ENCODE measurements at regions not wholly inside any gene's neighbourhood (a gene's known extent, or its start where the extent isn't known, plus 50 kb on each side); places are given as distances from the start of the nearest gene placed in this dataset.
"Not testable (repeated sequence)": the region's sequence is repeated elsewhere in the genome, so short reads cannot be mapped to it uniquely, and the experiment has no call there.

GRCh38 chr18:71107244-71107643, 818.4 kb downstream of the SOCS6 start:
- no peak for DNase-seq (ENCODE audit: low read depth, low spot score)

DNA sequence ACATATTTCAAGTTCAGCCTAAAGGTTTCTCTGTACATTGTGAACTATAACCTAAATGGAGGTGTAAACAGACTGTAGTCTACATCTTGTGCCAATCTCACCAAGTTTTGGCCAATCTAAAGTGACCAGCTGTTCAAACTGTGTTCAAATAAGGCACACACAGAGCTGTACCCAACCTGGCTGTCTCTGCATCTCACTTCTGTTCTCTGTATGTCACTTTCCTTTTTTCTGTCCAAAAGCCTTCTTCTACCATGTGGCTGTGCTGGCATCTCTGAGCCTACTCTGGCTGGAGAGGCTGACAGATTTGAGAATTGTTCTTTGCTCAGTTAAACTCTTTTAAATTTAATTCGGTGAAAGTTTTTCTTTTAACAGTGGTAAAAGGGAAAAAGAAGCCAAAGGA, 817.9 kb downstream of the SOCS6 start:
- no peak for DNase-seq (ENCODE audit: low read depth, low spot score)

- no peak for DNase-seq (ENCODE audit: low read depth, low spot score)
Measured at GRCh38 chr18:71105994-71106546, 817.2 kb downstream of the SOCS6 start.

DNA sequence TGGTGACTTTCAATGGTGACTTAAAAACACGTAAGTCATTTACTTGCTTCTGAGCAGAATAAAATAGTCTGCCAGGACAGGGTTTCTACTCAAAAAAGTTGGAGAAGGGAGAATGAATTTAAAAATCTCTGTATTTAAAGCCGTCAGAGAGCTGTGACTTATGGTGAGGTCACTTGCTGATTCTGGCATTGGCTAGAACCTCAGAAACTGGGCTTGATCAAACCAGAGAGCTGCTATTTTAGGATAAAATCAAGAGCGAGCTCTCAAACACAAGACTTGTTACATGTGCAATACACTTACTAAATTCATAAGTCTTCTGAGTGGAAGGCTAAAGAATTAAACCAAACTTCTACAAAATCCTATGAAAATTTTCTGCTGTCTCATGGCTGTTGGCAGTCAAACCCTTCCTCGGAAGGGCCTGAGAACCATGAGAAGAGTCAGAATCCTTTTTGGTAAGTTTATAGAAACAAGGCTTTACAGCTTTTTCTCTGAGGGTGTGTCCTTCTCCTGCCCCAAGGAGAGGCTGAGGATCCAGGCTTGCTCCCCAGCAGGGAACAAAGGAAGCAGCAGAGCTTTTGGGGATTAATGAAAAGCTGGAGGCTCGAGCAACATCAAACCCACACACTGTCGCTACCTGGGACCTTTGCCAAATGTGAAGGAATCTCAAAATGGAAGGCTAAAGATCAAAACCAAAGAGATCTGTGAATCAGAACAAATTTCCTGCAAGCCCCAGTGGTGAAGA, 816.4 kb downstream of the SOCS6 start:
- DNase-seq (ENCODE audit: low read depth, low spot score) = no peak

DNA sequence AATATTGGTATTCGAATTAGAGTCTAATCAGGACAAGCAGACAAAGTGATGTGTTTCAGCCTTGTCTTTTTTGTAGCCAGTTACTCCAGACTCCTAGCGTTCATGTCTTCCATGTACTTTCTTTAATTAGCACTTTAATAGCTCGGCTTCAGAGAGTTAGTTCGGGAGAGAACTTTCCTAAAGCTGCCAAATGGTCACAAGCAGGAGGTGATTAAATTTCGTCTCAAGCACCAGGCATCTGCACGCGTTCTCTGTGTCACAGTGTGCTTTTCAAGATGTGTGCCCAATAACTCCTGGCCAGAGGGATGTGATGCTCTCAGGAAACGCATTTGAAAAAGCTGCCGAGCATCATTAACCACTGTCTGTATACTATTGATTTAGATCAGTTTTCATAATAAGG, 790.8 kb downstream of the SOCS6 start:
- no peak for DNase-seq (ENCODE audit: low read depth, low spot score)

DNA sequence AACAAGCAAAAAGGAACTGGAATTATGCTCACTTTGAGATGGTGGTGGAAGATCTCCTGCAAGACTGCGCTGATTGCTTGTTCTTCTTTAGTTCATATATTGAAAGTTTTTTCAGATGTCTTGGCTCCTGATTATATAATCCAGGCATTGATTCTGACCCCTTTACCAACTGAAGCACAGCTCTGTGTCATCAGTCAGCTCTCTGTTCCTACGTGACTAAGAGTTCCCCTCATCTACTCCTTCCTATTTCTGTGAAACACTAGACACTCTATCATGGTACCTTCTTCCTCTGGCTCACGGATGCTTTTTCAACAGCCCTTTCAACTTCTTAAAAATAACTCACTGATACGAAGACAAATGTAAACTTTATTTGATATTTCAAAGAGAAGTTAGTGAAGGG, 788.6 kb downstream of the SOCS6 start:
- no peak for DNase-seq (ENCODE audit: low read depth, low spot score)

- DNase-seq (ENCODE audit: low read depth, low spot score) = no peak
Measured at GRCh38 chr18:71075147-71075546, 786.3 kb downstream of the SOCS6 start.

- no peak for DNase-seq (ENCODE audit: low read depth, low spot score)
Measured at GRCh38 chr18:71068338-71068737, 779.5 kb downstream of the SOCS6 start.

DNA sequence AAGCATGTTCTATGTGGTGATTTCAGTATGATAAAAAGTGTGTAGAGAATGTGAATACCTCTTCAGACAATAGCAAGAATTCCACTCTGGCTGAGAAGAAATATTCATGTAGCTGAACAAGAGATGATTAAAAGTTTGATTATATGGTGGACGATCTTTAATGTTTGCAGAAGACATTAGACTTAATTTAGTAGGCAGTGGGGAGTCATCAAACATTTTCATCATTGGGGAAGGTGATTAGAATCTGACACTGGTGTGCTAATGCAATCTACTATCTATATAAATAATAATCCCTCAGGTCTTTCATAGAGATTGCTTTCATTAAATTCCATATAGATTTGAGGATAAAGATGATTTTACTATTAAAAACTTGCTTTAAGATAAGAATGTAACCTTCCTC, 761.0 kb downstream of the SOCS6 start:
- no peak for DNase-seq (ENCODE audit: low read depth, low spot score)

DNA sequence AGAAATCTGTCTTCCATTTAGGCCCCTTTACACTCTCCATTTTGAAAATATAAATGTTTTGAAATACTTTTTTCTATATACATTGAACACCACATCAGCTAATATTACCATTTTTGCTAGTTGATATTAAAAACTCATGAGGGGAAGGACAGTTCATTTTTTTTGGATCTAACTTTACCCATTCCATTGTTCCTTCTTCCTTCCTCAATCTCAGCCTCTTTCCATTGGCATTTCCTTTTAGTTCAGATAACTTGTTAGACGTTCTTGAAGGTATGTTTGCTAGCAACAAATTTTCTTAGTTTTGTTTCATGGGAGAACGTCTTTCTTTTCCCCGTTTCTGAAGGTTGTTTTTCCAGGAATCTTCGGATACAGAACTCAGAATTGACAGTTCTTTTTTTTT, 759.0 kb downstream of the SOCS6 start:
- no peak for DNase-seq (ENCODE audit: low read depth, low spot score)

DNA sequence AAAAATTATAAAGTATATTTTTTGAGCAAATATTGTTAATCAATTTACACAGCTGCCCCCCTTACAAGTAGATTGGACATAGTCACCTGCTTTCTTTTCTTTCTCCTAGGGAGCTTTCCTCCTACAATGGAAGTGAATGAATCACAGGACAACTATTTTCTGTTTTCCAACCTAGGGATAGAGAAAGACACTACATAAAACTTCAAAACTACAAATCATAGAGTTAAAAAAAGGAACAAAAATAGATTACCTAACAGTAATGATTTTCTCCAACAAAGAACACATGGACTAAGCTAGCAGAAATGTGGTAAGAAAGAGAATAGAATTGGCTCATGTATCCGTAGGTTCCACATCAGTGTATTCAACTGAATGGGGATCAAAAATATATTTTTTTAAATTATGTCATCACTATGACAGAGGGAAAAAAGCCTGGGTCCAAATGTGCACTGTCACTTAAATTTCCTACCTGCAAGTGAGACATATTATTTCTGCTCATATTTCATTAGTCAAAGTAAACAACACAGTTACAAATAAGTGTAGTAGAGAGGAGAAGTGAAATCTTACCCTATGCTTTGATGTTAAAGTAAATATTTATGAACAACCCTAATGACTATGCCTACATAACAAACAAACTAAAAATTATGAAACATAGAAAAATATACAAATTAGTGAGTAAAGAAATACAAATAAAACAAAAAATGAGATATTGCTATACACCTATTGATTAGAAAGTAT, 756.7 kb downstream of the SOCS6 start:
- DNase-seq (ENCODE audit: low read depth, low spot score) = no peak

DNA sequence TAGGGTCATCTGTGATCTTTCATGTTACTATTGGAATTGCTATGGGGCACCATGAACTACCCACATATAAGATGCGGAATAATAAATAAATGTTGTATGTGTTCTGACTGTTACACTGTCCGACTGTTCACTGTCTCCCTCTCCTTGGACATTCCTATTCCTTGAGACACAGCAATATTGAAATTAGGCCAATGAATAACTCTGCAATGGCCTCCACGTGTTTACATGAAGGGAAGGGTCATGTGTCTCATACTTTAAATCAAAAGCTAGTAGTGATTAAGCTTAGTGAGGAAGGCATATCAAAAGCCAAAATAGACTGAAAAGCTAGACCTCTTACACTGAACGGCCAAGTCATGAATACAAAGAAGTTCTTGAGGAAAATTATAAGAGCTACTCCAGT, 751.3 kb downstream of the SOCS6 start:
- DNase-seq (ENCODE audit: low read depth, low spot score) = no peak

- DNase-seq (ENCODE audit: low read depth, low spot score) = no peak
Measured at GRCh38 chr18:71038196-71038595, 749.4 kb downstream of the SOCS6 start.

- DNase-seq (ENCODE audit: low read depth, low spot score) = no peak
Measured at GRCh38 chr18:71036783-71037182, 747.9 kb downstream of the SOCS6 start.

DNA sequence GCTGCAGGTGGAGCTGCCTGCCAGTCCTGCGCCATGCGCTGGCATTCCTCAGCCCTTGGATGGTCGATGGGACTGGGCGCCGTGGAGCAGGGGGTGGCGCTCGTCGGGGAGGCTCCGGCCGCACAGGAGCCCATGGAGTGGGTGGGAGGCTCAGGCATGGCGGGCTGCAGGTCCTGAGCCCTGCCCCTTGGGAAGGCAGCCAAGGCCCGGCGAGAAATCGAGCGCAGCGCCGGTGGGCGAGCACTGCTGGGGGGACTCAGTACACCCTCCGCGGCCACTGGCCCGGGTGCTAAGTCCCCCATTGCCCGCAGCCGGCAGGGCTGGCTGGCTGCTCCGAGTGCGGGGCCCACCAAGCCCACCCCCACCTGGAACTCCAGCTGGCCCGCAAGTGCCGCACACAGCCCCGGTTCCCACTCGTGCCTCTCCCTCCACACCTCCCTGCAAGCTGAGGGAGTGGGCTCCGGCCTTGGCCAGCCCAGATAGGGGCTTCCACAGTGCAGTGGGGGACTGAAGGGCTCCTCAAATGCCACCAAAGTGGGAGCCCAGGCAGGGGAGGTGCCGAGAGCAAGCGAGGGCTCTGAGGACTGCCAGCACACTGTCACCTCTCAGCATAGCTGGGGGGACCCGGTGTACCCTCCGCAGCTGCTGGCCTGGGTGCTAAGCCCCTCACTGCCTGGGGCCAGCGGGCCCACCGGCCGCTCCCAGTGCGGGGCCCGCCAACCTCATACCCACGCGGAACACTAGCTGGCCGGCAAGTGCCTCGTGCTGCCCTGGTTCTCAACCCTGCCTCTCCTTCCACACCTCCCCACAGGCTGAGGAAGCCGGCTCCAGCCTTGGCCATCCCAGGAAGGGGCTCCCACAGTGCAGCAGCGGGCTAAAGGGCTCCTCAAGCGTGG, 742.7 kb downstream of the SOCS6 start:
- not testable (repeated sequence) for DNase-seq (ENCODE audit: low read depth, low spot score)

DNA sequence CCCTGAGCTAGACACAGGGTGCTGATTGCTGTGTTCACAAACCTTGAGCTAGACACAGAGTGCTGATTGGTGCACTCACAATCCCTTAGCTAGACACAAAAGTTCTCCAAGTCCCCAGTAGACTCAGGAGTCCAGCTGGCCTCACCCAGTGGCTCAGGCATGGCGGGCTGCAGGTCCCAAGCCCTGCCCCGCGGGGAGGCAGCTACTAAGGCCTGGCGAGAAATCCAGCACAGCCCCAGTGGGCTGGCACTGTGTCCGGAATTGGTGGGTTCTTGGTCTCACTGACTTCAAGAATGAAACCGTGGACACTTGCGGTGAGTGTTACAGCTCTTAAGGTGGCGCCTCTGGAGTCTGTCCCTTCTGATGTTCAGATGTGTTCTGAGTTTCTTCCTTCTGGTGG, 741.2 kb downstream of the SOCS6 start:
- DNase-seq (ENCODE audit: low read depth, low spot score) = not testable (repeated sequence)

DNA sequence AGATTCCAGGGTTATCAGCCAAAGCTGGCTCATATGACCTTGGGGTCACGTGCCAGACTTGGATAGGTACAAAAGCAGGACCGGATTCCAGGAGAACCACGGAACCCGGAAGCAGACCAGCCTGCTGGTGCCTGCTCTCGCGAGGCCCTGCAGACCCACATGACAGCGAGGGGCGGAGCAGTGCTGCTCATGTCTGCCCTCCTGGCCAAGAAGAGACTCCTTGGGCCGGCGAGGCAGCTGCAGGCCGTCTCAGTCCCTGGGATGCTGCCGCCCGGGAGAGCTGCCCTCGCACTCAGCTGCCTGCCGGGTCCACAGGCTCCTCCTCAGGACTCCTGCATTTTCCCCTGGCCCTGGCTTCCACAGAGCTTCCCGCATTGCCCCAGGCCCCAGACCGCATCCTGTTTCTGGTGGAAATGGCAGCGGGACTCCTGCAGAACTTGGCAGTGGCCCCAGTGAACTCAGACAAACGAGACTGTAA, 739.5 kb downstream of the SOCS6 start:
- DNase-seq (ENCODE audit: low read depth, low spot score) = no peak

DNA sequence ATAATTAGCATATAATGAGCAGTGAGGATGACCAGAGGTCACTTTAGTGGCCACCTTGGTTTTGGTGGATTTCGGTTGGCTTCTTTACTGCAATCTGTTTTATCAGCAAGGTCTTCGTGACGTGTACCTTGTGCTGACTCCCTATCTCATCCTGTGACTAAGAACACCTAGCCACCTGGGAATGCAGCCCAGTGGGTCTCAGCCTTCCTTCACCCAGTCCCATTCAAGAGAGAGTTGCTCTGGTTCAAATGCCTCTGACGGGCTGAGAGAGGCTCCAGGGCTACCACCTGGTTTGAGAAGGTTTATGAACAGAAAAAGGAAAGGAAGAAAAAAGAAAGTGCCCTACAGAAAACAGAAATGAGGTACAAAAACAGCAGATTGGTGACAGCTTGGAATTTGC, 738.7 kb downstream of the SOCS6 start:
- DNase-seq (ENCODE audit: low read depth, low spot score) = no peak

GRCh38 chr18:71025505-71026225, 736.8 kb downstream of the SOCS6 start:
- no peak for DNase-seq (ENCODE audit: low read depth, low spot score)

GRCh38 chr18:71022389-71022788, 733.5 kb downstream of the SOCS6 start:
- DNase-seq (ENCODE audit: low read depth, low spot score) = no peak

- no peak for DNase-seq (ENCODE audit: low read depth, low spot score)
Measured at GRCh38 chr18:71021030-71021362, 732.2 kb downstream of the SOCS6 start.

Data from ELF-1 (cell line).